ENCODE measurements at regions not wholly inside any gene's neighbourhood (a gene's known extent, or its start where the extent isn't known, plus 50 kb on each side); places are given as distances from the start of the nearest gene placed in this dataset.

- POLR2A ChIA-PET: no interaction called here
- CTCF ChIA-PET: no interaction called here
- no peak for DNase-seq (ENCODE audit: extremely low spot score)
- TF ChIP-seq CTCF (IDR thresholded peaks at IDR 0.05; ENCODE audit: control extremely low read depth, extremely low read depth, low read depth, missing control alignments): no peak
These were observed 266.8 kb upstream of the NECTIN3 start for GRCh38 chr3:110804856-110805255.

GRCh38 chr3:110806924-110807323, 264.7 kb upstream of the NECTIN3 start:
- POLR2A ChIA-PET: no interaction called here
- CTCF ChIA-PET: interaction anchor here (1.4 kb wide), 1 partner anchor 12 kb away, joined by 5 read pairs; no protein-coding TSS in a partner anchor
- DNase-seq (ENCODE audit: extremely low spot score): no peak
- no peak for TF ChIP-seq CTCF (IDR thresholded peaks at IDR 0.05; ENCODE audit: control extremely low read depth, extremely low read depth, low read depth, missing control alignments)

GRCh38 chr3:110808630-110809029, 263.0 kb upstream of the NECTIN3 start:
- no peak for TF ChIP-seq CTCF (IDR thresholded peaks at IDR 0.05; ENCODE audit: control extremely low read depth, extremely low read depth, low read depth, missing control alignments)
- DNase-seq (ENCODE audit: extremely low spot score): no peak
- ChIA-PET POLR2A (no interaction called here), CTCF (no interaction called here)

GRCh38 chr3:110810356-110810755, 261.3 kb upstream of the NECTIN3 start:
- no peak for DNase-seq (ENCODE audit: extremely low spot score)
- ChIA-PET CTCF (interaction anchor here (1.3 to 1.8 kb wide), 2 partner anchors 13 to 23 kb away, joined by 3 to 4 read pairs; no protein-coding TSS in a partner anchor), POLR2A (no interaction called here)
- TF ChIP-seq CTCF (IDR thresholded peaks at IDR 0.05; ENCODE audit: control extremely low read depth, extremely low read depth, low read depth, missing control alignments): no peak

- ChIA-PET POLR2A (no interaction called here), CTCF (interaction anchor here (1.3 to 1.8 kb wide), 2 partner anchors 12 to 22 kb away, joined by 3 to 4 read pairs; no protein-coding TSS in a partner anchor)
- DNase-seq (ENCODE audit: extremely low spot score): no peak
- no peak for TF ChIP-seq CTCF (IDR thresholded peaks at IDR 0.05; ENCODE audit: control extremely low read depth, extremely low read depth, low read depth, missing control alignments)
These were observed 260.6 kb upstream of the NECTIN3 start for GRCh38 chr3:110811050-110811449.

GRCh38 chr3:110813541-110813940, 258.1 kb upstream of the NECTIN3 start:
- DNase-seq (ENCODE audit: extremely low spot score): no peak
- ChIA-PET CTCF (no interaction called here), POLR2A (no interaction called here)
- TF ChIP-seq CTCF (IDR thresholded peaks at IDR 0.05; ENCODE audit: control extremely low read depth, extremely low read depth, low read depth, missing control alignments): no peak

Data from GM10248 (cell line).